Gastrocnemius medialis (tissue), 4 donors: ENCODE measurements at regions not wholly inside any gene's neighbourhood (a gene's known extent, or its start where the extent isn't known, plus 50 kb on each side); places are given as distances from the start of the nearest gene placed in this dataset.

ENCODE experiments used
- ATAC-seq, 2 donors: fragments of 150-250 bp; one replicate each; pipeline ENCODE4 v1.9.1; 2016
- DNase-seq, 2 donors: peaks; one replicate each; pipeline ENCODE4 v3.0.0-alpha.2; 2019
- H3K27ac ChIP-seq, 4 donors: fragments of 200-600 bp; sonication (generic); 1 replicate in 1 of 4; 2 replicates in 3 of 4; pipeline ENCODE4 v1.5.1; 2016 to 2018; ENCODE audit warnings: mild to moderate bottlenecking in 2 of 4, moderate library complexity in 1 of 4
- H3K27me3 ChIP-seq, 3 donors: fragments of 200-600 bp; sonication (generic) in 2 of 3; 1 replicate in 1 of 3; 2 replicates in 2 of 3; pipeline versions ENCODE4 v1.5.1 to v1.6.0; 2016 to 2019; ENCODE audit warnings: mild to moderate bottlenecking in 1 of 3, moderate library complexity in 1 of 3
- H3K36me3 ChIP-seq, 2 donors: fragments of 200-600 bp; sonication (generic) in 1 of 2; one replicate each; pipeline ENCODE4 v1.5.1; 2017 to 2018
- H3K4me1 ChIP-seq, 2 donors: fragments of 200-600 bp; sonication (generic) in 1 of 2; one replicate each; pipeline ENCODE4 v1.5.1; 2016 to 2017; ENCODE audit warnings: mild to moderate bottlenecking in 2 of 2
- H3K4me3 ChIP-seq, 4 donors: fragments of 200-600 bp; sonication (generic) in 3 of 4; 1 replicate in 1 of 4; 2 replicates in 3 of 4; pipeline ENCODE4 v1.5.1; 2016 to 2019; ENCODE audit warnings: mild to moderate bottlenecking in 2 of 4
- H3K9me3 ChIP-seq, 3 donors: fragments of 200-600 bp; sonication (generic) in 2 of 3; 1 replicate in 1 of 3; 2 replicates in 2 of 3; pipeline ENCODE4 v1.5.1; 2016 to 2019
- POLR2A ChIP-seq, 2 donors: fragments of 450-650 bp; IDR thresholded peaks; one replicate each; pipeline ENCODE4 v1.6.1; 2017; ENCODE audit warnings: antibody characterized with exemption in 2 of 2, mild to moderate bottlenecking in 2 of 2, moderate library complexity in 2 of 2
- in situ Hi-C, 4 donors: fragments of 200-750 bp; cut with MboI; loops; one replicate each; pipeline versions ENCODE4 v1.15.0 to v1.8.0; 2017; ENCODE audit warnings: low sequenced_read_pairs in 4 of 4
- intact Hi-C: fragments of 100-400 bp; cut with DNase I; formaldehyde crosslinking; loops from one replicate; pipeline ENCODE4 v1.15.1; 2023; ENCODE audit warnings: low total_unique reads
- TF ChIP-seq, protein P1 (sequence below), 5 experiments: fragments of 450-650 bp in 3 of 5; fragments of 200-600 bp in 2 of 5; sonication (generic) in 2 of 5; IDR thresholded peaks in 4 of 5; conservative IDR thresholded peaks in 1 of 5; 1 replicate in 4 of 5; 2 replicates in 1 of 5; pipeline ENCODE4 v1.5.1; 2016 to 2019; ENCODE audit warnings: antibody characterized with exemption in 5 of 5, mild to moderate bottlenecking in 3 of 5, moderate library complexity in 3 of 5

DNA sequence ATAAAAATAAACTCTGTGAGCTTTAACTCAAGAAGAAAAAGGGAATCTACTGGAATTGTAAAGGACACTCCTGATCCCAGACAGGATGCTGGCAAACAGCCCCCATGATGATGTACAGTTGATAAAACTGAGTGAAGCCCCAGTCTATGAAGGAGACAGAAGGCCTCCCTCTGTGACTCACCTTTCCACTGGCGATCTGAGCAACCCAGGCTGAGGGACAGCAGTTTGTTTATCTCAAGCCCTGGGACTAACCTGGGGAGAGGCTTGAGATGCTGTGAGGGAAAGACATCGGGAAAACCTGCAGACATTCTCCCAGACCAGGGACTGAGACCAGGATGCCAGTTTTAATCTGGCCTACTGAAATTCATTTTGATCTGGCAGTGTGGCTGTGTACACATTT, 104.5 kb upstream of the CDH2 start:
- H3K27me3 ChIP-seq: no peaks in the 10 kb centered on the region
- no peak for DNase-seq
- TF ChIP-seq, protein P1, sequence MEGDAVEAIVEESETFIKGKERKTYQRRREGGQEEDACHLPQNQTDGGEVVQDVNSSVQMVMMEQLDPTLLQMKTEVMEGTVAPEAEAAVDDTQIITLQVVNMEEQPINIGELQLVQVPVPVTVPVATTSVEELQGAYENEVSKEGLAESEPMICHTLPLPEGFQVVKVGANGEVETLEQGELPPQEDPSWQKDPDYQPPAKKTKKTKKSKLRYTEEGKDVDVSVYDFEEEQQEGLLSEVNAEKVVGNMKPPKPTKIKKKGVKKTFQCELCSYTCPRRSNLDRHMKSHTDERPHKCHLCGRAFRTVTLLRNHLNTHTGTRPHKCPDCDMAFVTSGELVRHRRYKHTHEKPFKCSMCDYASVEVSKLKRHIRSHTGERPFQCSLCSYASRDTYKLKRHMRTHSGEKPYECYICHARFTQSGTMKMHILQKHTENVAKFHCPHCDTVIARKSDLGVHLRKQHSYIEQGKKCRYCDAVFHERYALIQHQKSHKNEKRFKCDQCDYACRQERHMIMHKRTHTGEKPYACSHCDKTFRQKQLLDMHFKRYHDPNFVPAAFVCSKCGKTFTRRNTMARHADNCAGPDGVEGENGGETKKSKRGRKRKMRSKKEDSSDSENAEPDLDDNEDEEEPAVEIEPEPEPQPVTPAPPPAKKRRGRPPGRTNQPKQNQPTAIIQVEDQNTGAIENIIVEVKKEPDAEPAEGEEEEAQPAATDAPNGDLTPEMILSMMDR (IDR thresholded peaks at IDR 0.05 in 4 of 5, conservative IDR thresholded peaks at IDR 0.05 in 1 of 5): no peak
- TF ChIP-seq POLR2A (IDR thresholded peaks at IDR 0.05): no peak
- in situ Hi-C loops: no loop called here
- no peak overlapping the region for H3K27ac ChIP-seq
- no peaks in the 10 kb centered on the region for H3K36me3 ChIP-seq
- intact Hi-C loops: no loop called here
- H3K4me1 ChIP-seq: no peaks in the 10 kb centered on the region
- ATAC-seq: no peak
- H3K4me3 ChIP-seq: no peak overlapping the region
- H3K9me3 ChIP-seq: no peaks in the 10 kb centered on the region

- intact Hi-C loops: no loop called here
- TF ChIP-seq, protein P1 (IDR thresholded peaks at IDR 0.05 in 4 of 5, conservative IDR thresholded peaks at IDR 0.05 in 1 of 5): no peak
- TF ChIP-seq POLR2A (IDR thresholded peaks at IDR 0.05): no peak
- Histone ChIP-seq H3K9me3 (no peaks in the 10 kb centered on the region), H3K27me3 (no peaks in the 10 kb centered on the region), H3K36me3 (no peaks in the 10 kb centered on the region), H3K4me3 (no peak overlapping the region), H3K27ac (no peak overlapping the region), H3K4me1 (no peaks in the 10 kb centered on the region)
- DNase-seq (no peak), ATAC-seq (no peak)
- in situ Hi-C loops: no loop called here
These were observed 92.8 kb upstream of the CDH2 start for GRCh38 chr18:28269750-28270149.

- DNase-seq (no peak), ATAC-seq (no peak)
- no peak overlapping the region for H3K4me3 ChIP-seq
- no peaks in the 10 kb centered on the region for H3K36me3 ChIP-seq
- H3K9me3 ChIP-seq: no peaks in the 10 kb centered on the region
- no peaks in the 10 kb centered on the region for H3K27me3 ChIP-seq
- TF ChIP-seq POLR2A (IDR thresholded peaks at IDR 0.05): no peak
- TF ChIP-seq, protein P1 (IDR thresholded peaks at IDR 0.05 in 4 of 5, conservative IDR thresholded peaks at IDR 0.05 in 1 of 5): no peak
- intact Hi-C loops: no loop called here
- no peaks in the 10 kb centered on the region for H3K4me1 ChIP-seq
- H3K27ac ChIP-seq: no peak overlapping the region
- in situ Hi-C loops: no loop called here
These were observed 91.1 kb upstream of the CDH2 start for GRCh38 chr18:28267878-28268625.

DNA sequence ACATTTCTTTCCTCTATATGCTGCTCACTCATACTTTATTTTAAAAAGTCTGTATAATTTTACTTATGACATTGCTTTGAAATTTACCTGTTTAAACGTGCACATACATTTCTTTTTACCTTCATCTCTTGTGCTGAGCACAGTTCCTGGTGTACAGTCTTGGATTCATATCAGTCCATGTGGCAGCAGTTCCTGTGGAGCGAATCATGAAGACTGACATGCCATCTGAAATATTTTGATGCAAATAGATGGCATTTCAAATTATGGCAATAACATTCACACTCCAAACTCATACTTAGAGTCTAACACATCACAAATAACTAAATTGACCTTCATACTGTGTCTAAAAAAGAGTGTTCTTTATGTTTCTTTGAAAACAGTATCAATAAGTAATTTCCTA, 90.3 kb upstream of the CDH2 start:
- Histone ChIP-seq H3K4me1 (no peaks in the 10 kb centered on the region), H3K36me3 (no peaks in the 10 kb centered on the region), H3K9me3 (no peaks in the 10 kb centered on the region), H3K27ac (no peak overlapping the region), H3K4me3 (no peak overlapping the region), H3K27me3 (no peaks in the 10 kb centered on the region)
- in situ Hi-C loops: no loop called here
- no peak for ATAC-seq
- intact Hi-C loops: no loop called here
- no peak for TF ChIP-seq POLR2A (IDR thresholded peaks at IDR 0.05)
- TF ChIP-seq, protein P1 (IDR thresholded peaks at IDR 0.05 in 4 of 5, conservative IDR thresholded peaks at IDR 0.05 in 1 of 5): no peak
- DNase-seq: no peak

- no peaks in the 10 kb centered on the region for H3K4me1 ChIP-seq
- intact Hi-C loops: no loop called here
- in situ Hi-C loops: no loop called here
- H3K27me3 ChIP-seq: no peaks in the 10 kb centered on the region
- no peak for DNase-seq
- TF ChIP-seq, protein P1 (IDR thresholded peaks at IDR 0.05 in 4 of 5, conservative IDR thresholded peaks at IDR 0.05 in 1 of 5): no peak
- no peak for TF ChIP-seq POLR2A (IDR thresholded peaks at IDR 0.05)
- no peak overlapping the region for H3K4me3 ChIP-seq
- no peak for ATAC-seq
- H3K9me3 ChIP-seq: no peaks in the 10 kb centered on the region
- H3K27ac ChIP-seq: no peak overlapping the region
- no peaks in the 10 kb centered on the region for H3K36me3 ChIP-seq
These were observed 79.2 kb upstream of the CDH2 start for GRCh38 chr18:28256166-28256565.
